ENCODE measurements at regions not wholly inside any gene's neighbourhood (a gene's known extent, or its start where the extent isn't known, plus 50 kb on each side); places are given as distances from the start of the nearest gene placed in this dataset.

- Histone ChIP-seq H3K27me3 (ENCODE audit: control insufficient read depth, insufficient read depth, low read length) (no peaks in the 10 kb centered on the region), H3K36me3 (ENCODE audit: control insufficient read depth, insufficient read depth, low read length) (no peaks in the 10 kb centered on the region), H3K4me3 (ENCODE audit: low read depth, low read length) (no peak overlapping the region)
- TF ChIP-seq, protein P1, sequence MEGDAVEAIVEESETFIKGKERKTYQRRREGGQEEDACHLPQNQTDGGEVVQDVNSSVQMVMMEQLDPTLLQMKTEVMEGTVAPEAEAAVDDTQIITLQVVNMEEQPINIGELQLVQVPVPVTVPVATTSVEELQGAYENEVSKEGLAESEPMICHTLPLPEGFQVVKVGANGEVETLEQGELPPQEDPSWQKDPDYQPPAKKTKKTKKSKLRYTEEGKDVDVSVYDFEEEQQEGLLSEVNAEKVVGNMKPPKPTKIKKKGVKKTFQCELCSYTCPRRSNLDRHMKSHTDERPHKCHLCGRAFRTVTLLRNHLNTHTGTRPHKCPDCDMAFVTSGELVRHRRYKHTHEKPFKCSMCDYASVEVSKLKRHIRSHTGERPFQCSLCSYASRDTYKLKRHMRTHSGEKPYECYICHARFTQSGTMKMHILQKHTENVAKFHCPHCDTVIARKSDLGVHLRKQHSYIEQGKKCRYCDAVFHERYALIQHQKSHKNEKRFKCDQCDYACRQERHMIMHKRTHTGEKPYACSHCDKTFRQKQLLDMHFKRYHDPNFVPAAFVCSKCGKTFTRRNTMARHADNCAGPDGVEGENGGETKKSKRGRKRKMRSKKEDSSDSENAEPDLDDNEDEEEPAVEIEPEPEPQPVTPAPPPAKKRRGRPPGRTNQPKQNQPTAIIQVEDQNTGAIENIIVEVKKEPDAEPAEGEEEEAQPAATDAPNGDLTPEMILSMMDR (IDR thresholded peaks at IDR 0.05; ENCODE audit: insufficient read depth, low read length, poor library complexity, severe bottlenecking) = no peak
- DNase-seq (ENCODE audit: low read depth) = no peak
Observed at GRCh38 chr1:30272277-30273020, 450.9 kb downstream of the MATN1 start.

- no peak for DNase-seq (ENCODE audit: low read depth)
- Histone ChIP-seq H3K27me3 (ENCODE audit: control insufficient read depth, insufficient read depth, low read length) (no peaks in the 10 kb centered on the region), H3K36me3 (ENCODE audit: control insufficient read depth, insufficient read depth, low read length) (no peaks in the 10 kb centered on the region), H3K4me3 (ENCODE audit: low read depth, low read length) (no peak overlapping the region)
- TF ChIP-seq, protein P1 (IDR thresholded peaks at IDR 0.05; ENCODE audit: insufficient read depth, low read length, poor library complexity, severe bottlenecking) = no peak
Observed at GRCh38 chr1:30271401-30272276, 451.7 kb downstream of the MATN1 start.

DNA sequence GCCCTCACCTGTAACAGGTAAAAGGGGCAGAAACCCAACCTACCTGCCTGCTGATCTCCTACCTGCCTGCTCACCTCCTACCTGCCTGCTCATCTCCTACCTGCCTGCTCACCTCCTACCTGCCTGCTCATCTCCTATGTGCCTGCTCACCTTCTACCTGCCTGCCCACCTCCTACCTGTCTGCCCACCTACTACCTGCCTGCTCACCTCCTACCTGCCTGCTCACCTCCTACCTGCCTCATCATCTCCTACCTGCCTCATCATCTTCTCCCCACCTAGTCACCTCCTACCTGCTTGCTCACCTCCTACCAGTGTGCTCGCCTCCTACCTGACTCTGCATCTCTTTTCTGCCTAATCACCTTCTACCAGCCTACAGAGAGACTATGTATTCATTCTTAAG, 452.9 kb downstream of the MATN1 start:
- DNase-seq (ENCODE audit: low read depth) = no peak
- TF ChIP-seq, protein P1 (IDR thresholded peaks at IDR 0.05; ENCODE audit: insufficient read depth, low read length, poor library complexity, severe bottlenecking) = no peak
- no peak overlapping the region for H3K4me3 ChIP-seq (ENCODE audit: low read depth, low read length)
- H3K27me3 ChIP-seq (ENCODE audit: control insufficient read depth, insufficient read depth, low read length) = no peaks in the 10 kb centered on the region
- H3K36me3 ChIP-seq (ENCODE audit: control insufficient read depth, insufficient read depth, low read length) = no peaks in the 10 kb centered on the region

DNA sequence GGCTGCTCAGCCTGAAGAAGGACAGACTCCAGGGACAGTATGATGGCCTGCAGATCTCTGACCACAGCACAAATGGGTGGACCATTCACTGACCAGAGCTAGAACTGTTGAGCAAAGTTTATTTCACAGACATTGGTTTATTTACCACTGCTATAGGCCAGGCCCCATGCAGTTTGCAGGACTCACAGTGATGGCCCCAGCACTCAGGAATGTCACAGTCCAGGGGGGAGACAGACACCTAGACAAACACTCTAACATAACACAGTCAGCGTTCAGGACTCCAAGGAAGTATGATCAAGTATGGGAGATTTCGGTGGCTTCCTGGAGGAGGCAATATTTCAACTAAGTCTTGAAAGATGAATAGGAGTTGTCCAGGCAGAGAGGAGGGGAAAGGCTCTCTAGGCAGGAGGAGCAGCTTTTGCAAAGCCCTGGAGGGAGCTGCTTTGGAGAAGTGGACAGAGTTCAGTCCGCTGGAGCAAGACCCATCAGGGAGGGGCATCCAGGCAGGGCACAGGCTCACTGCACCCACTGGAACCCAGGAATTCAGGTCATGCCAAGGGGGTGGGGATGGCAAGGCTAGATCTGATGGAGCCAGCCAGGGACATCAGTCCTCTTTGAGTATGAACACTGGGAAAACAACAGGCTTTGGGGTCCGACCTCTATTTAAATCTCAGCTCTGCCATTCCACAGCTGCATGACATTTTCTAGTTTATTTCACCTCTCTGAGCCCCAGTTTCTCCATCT, 454.3 kb downstream of the MATN1 start:
- Histone ChIP-seq H3K4me3 (ENCODE audit: low read depth, low read length) (no peak overlapping the region), H3K36me3 (ENCODE audit: control insufficient read depth, insufficient read depth, low read length) (no peaks in the 10 kb centered on the region), H3K27me3 (ENCODE audit: control insufficient read depth, insufficient read depth, low read length) (no peaks in the 10 kb centered on the region)
- TF ChIP-seq, protein P1 (IDR thresholded peaks at IDR 0.05; ENCODE audit: insufficient read depth, low read length, poor library complexity, severe bottlenecking) = no peak
- DNase-seq (ENCODE audit: low read depth) = no peak

- no peak for DNase-seq (ENCODE audit: low read depth)
- H3K4me3 ChIP-seq (ENCODE audit: low read depth, low read length) = no peak overlapping the region
- H3K27me3 ChIP-seq (ENCODE audit: control insufficient read depth, insufficient read depth, low read length) = no peaks in the 10 kb centered on the region
- TF ChIP-seq, protein P1 (IDR thresholded peaks at IDR 0.05; ENCODE audit: insufficient read depth, low read length, poor library complexity, severe bottlenecking) = no peak
- no peaks in the 10 kb centered on the region for H3K36me3 ChIP-seq (ENCODE audit: control insufficient read depth, insufficient read depth, low read length)
Observed at GRCh38 chr1:30267856-30268255, 455.5 kb downstream of the MATN1 start.

Measured in kidney epithelial cell (primary cell).